ENCODE measurements at regions not wholly inside any gene's neighbourhood (a gene's known extent, or its start where the extent isn't known, plus 50 kb on each side); places are given as distances from the start of the nearest gene placed in this dataset.
"Not testable (repeated sequence)": the region's sequence is repeated elsewhere in the genome, so short reads cannot be mapped to it uniquely, and the experiment has no call there.

- no peaks in the 10 kb centered on the region for H3K4me1 ChIP-seq (ENCODE audit: low read length)
- H3K9me2 ChIP-seq (replicated peaks; ENCODE audit: insufficient read depth, low read length): no peaks in the 10 kb centered on the region
- H3K4me2 ChIP-seq (ENCODE audit: low read depth, low read length, poor library complexity, severe bottlenecking): no peak overlapping the region
- no peak overlapping the region for H3K27ac ChIP-seq (ENCODE audit: low read length)
- no peaks in the 10 kb centered on the region for H3K27me3 ChIP-seq (ENCODE audit: low read length)
- no peak for DNase-seq
- H3K79me2 ChIP-seq (ENCODE audit: low read length): no peaks in the 10 kb centered on the region
- no peaks in the 10 kb centered on the region for H3K9me3 ChIP-seq (ENCODE audit: low read length)
- H4K20me1 ChIP-seq (ENCODE audit: insufficient read depth, low read depth, low read length): no peaks in the 10 kb centered on the region
- H3K9ac ChIP-seq (ENCODE audit: low read length): no peak overlapping the region
- no peak overlapping the region for H3K4me3 ChIP-seq (ENCODE audit: low read length)
- no peaks in the 10 kb centered on the region for H3K36me3 ChIP-seq (ENCODE audit: insufficient read depth, low read length)
- H2AFZ ChIP-seq (ENCODE audit: low read length): no peak overlapping the region
These were observed 172.7 kb upstream of the MEF2C start for GRCh38 chr5:89055695-89056085.

GRCh38 chr5:89055015-89055694 lies 172.2 kb upstream of the MEF2C start:
- Histone ChIP-seq H3K36me3 (ENCODE audit: insufficient read depth, low read length) (no peaks in the 10 kb centered on the region), H2AFZ (ENCODE audit: low read length) (no peak overlapping the region), H3K9me3 (ENCODE audit: low read length) (no peaks in the 10 kb centered on the region), H3K79me2 (ENCODE audit: low read length) (no peaks in the 10 kb centered on the region), H3K9ac (ENCODE audit: low read length) (no peak overlapping the region), H3K4me2 (ENCODE audit: low read depth, low read length, poor library complexity, severe bottlenecking) (no peak overlapping the region), H3K27me3 (ENCODE audit: low read length) (no peaks in the 10 kb centered on the region), H4K20me1 (ENCODE audit: insufficient read depth, low read depth, low read length) (no peaks in the 10 kb centered on the region), H3K9me2 (replicated peaks; ENCODE audit: insufficient read depth, low read length) (no peaks in the 10 kb centered on the region), H3K4me3 (ENCODE audit: low read length) (no peak overlapping the region), H3K27ac (ENCODE audit: low read length) (no peak overlapping the region), H3K4me1 (ENCODE audit: low read length) (no peaks in the 10 kb centered on the region)
- DNase-seq: no peak

GRCh38 chr5:89053547-89053946 lies 170.6 kb upstream of the MEF2C start:
- no peak overlapping the region for H3K9ac ChIP-seq (ENCODE audit: low read length)
- H3K27me3 ChIP-seq (ENCODE audit: low read length): no peaks in the 10 kb centered on the region
- H4K20me1 ChIP-seq (ENCODE audit: insufficient read depth, low read depth, low read length): no peaks in the 10 kb centered on the region
- H2AFZ ChIP-seq (ENCODE audit: low read length): no peak overlapping the region
- no peaks in the 10 kb centered on the region for H3K79me2 ChIP-seq (ENCODE audit: low read length)
- no peaks in the 10 kb centered on the region for H3K36me3 ChIP-seq (ENCODE audit: insufficient read depth, low read length)
- no peaks in the 10 kb centered on the region for H3K9me3 ChIP-seq (ENCODE audit: low read length)
- H3K9me2 ChIP-seq (replicated peaks; ENCODE audit: insufficient read depth, low read length): no peaks in the 10 kb centered on the region
- no peak for DNase-seq
- H3K4me3 ChIP-seq (ENCODE audit: low read length): no peak overlapping the region
- no peak overlapping the region for H3K4me2 ChIP-seq (ENCODE audit: low read depth, low read length, poor library complexity, severe bottlenecking)
- H3K27ac ChIP-seq (ENCODE audit: low read length): no peak overlapping the region
- no peaks in the 10 kb centered on the region for H3K4me1 ChIP-seq (ENCODE audit: low read length)

GRCh38 chr5:89050062-89050461 lies 167.1 kb upstream of the MEF2C start:
- H2AFZ ChIP-seq (ENCODE audit: low read length); H3K27me3 ChIP-seq (ENCODE audit: low read length); H3K4me3 ChIP-seq (ENCODE audit: low read length); H3K9me3 ChIP-seq (ENCODE audit: low read length); H3K79me2 ChIP-seq (ENCODE audit: low read length); H4K20me1 ChIP-seq (ENCODE audit: insufficient read depth, low read depth, low read length); H3K27ac ChIP-seq (ENCODE audit: low read length); H3K9me2 ChIP-seq (replicated peaks; ENCODE audit: insufficient read depth, low read length); H3K36me3 ChIP-seq (ENCODE audit: insufficient read depth, low read length); H3K9ac ChIP-seq (ENCODE audit: low read length); H3K4me1 ChIP-seq (ENCODE audit: low read length); DNase-seq; H3K4me2 ChIP-seq (ENCODE audit: low read depth, low read length, poor library complexity, severe bottlenecking): not testable (repeated sequence)

GRCh38 chr5:89047571-89047970 lies 164.6 kb upstream of the MEF2C start:
- Histone ChIP-seq H3K27me3 (ENCODE audit: low read length) (no peaks in the 10 kb centered on the region), H3K4me1 (ENCODE audit: low read length) (no peaks in the 10 kb centered on the region), H3K4me2 (ENCODE audit: low read depth, low read length, poor library complexity, severe bottlenecking) (no peak overlapping the region), H3K9me3 (ENCODE audit: low read length) (no peaks in the 10 kb centered on the region), H3K79me2 (ENCODE audit: low read length) (no peaks in the 10 kb centered on the region), H3K27ac (ENCODE audit: low read length) (no peak overlapping the region), H3K36me3 (ENCODE audit: insufficient read depth, low read length) (no peaks in the 10 kb centered on the region), H3K4me3 (ENCODE audit: low read length) (no peak overlapping the region), H2AFZ (ENCODE audit: low read length) (no peak overlapping the region), H3K9me2 (replicated peaks; ENCODE audit: insufficient read depth, low read length) (no peaks in the 10 kb centered on the region), H4K20me1 (ENCODE audit: insufficient read depth, low read depth, low read length) (no peaks in the 10 kb centered on the region), H3K9ac (ENCODE audit: low read length) (no peak overlapping the region)
- no peak for DNase-seq

- no peaks in the 10 kb centered on the region for H3K27me3 ChIP-seq (ENCODE audit: low read length)
- no peaks in the 10 kb centered on the region for H3K4me1 ChIP-seq (ENCODE audit: low read length)
- H2AFZ ChIP-seq (ENCODE audit: low read length): no peak overlapping the region
These were observed 162.2 kb upstream of the MEF2C start for GRCh38 chr5:89045216-89045615.

GRCh38 chr5:89044674-89045200 lies 161.8 kb upstream of the MEF2C start:
- Histone ChIP-seq H3K9me3 (ENCODE audit: low read length) (no peaks in the 10 kb centered on the region), H3K36me3 (ENCODE audit: insufficient read depth, low read length) (no peaks in the 10 kb centered on the region), H4K20me1 (ENCODE audit: insufficient read depth, low read depth, low read length) (no peaks in the 10 kb centered on the region), H3K4me2 (ENCODE audit: low read depth, low read length, poor library complexity, severe bottlenecking) (no peak overlapping the region), H2AFZ (ENCODE audit: low read length) (no peak overlapping the region), H3K4me3 (ENCODE audit: low read length) (no peak overlapping the region), H3K79me2 (ENCODE audit: low read length) (no peaks in the 10 kb centered on the region), H3K27me3 (ENCODE audit: low read length) (no peaks in the 10 kb centered on the region), H3K9me2 (replicated peaks; ENCODE audit: insufficient read depth, low read length) (no peaks in the 10 kb centered on the region), H3K4me1 (ENCODE audit: low read length) (no peaks in the 10 kb centered on the region), H3K27ac (ENCODE audit: low read length) (no peak overlapping the region), H3K9ac (ENCODE audit: low read length) (no peak overlapping the region)
- DNase-seq: no peak

More at GRCh38 chr5:89045216-89045615, 162.2 kb upstream of the MEF2C start:
- no peak overlapping the region for H3K27ac ChIP-seq (ENCODE audit: low read length)
- no peaks in the 10 kb centered on the region for H3K36me3 ChIP-seq (ENCODE audit: insufficient read depth, low read length)
- H3K79me2 ChIP-seq (ENCODE audit: low read length): no peaks in the 10 kb centered on the region
- H3K9me3 ChIP-seq (ENCODE audit: low read length): no peaks in the 10 kb centered on the region
- no peak for DNase-seq
- H3K9me2 ChIP-seq (replicated peaks; ENCODE audit: insufficient read depth, low read length): no peaks in the 10 kb centered on the region
- H4K20me1 ChIP-seq (ENCODE audit: insufficient read depth, low read depth, low read length): no peaks in the 10 kb centered on the region
- H3K9ac ChIP-seq (ENCODE audit: low read length): no peak overlapping the region
- no peak overlapping the region for H3K4me2 ChIP-seq (ENCODE audit: low read depth, low read length, poor library complexity, severe bottlenecking)
- no peak overlapping the region for H3K4me3 ChIP-seq (ENCODE audit: low read length)

GRCh38 chr5:89043676-89044075 lies 160.7 kb upstream of the MEF2C start:
- Histone ChIP-seq H3K9me2 (replicated peaks; ENCODE audit: insufficient read depth, low read length) (no peaks in the 10 kb centered on the region), H3K27me3 (ENCODE audit: low read length) (no peaks in the 10 kb centered on the region), H3K4me1 (ENCODE audit: low read length) (no peaks in the 10 kb centered on the region), H3K9me3 (ENCODE audit: low read length) (no peaks in the 10 kb centered on the region), H3K4me3 (ENCODE audit: low read length) (no peak overlapping the region), H2AFZ (ENCODE audit: low read length) (no peak overlapping the region), H3K36me3 (ENCODE audit: insufficient read depth, low read length) (no peaks in the 10 kb centered on the region), H3K27ac (ENCODE audit: low read length) (no peak overlapping the region), H3K79me2 (ENCODE audit: low read length) (no peaks in the 10 kb centered on the region), H4K20me1 (ENCODE audit: insufficient read depth, low read depth, low read length) (no peaks in the 10 kb centered on the region), H3K9ac (ENCODE audit: low read length) (no peak overlapping the region), H3K4me2 (ENCODE audit: low read depth, low read length, poor library complexity, severe bottlenecking) (no peak overlapping the region)
- no peak for DNase-seq

Measured in Karpas-422 (cell line).